ENCODE measurements at regions not wholly inside any gene's neighbourhood (a gene's known extent, or its start where the extent isn't known, plus 50 kb on each side); places are given as distances from the start of the nearest gene placed in this dataset.

DNA sequence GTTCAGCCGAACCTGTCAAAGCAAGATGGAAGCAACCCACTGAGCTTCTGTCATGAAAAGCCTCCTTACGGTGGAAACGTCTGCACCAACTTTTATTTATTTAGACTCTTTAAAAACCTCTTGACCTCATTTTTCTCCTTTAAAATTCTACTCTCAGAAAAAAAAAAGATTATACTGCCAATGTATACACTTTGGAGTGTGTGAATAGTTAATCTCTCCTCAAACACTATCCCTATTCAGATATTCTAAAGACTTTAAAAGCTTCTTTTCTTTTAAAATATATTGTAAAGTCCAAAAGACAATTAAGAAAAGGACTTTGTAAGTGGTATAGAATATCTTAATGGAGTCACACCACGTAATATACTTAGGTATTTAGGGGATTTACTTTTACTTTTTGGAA, 335.2 kb upstream of the SEMA3D start:
- no peaks in the 10 kb centered on the region for H3K9me3 ChIP-seq (ENCODE audit: insufficient read depth, low read length)
- no peaks in the 10 kb centered on the region for H3K27me3 ChIP-seq (ENCODE audit: low read length)
- H3K36me3 ChIP-seq (ENCODE audit: low read length): no peaks in the 10 kb centered on the region
- no peak for TF ChIP-seq EZH2phosphoT487 (conservative IDR thresholded peaks at IDR 0.05; ENCODE audit: low read length)
- TF ChIP-seq, protein P1, sequence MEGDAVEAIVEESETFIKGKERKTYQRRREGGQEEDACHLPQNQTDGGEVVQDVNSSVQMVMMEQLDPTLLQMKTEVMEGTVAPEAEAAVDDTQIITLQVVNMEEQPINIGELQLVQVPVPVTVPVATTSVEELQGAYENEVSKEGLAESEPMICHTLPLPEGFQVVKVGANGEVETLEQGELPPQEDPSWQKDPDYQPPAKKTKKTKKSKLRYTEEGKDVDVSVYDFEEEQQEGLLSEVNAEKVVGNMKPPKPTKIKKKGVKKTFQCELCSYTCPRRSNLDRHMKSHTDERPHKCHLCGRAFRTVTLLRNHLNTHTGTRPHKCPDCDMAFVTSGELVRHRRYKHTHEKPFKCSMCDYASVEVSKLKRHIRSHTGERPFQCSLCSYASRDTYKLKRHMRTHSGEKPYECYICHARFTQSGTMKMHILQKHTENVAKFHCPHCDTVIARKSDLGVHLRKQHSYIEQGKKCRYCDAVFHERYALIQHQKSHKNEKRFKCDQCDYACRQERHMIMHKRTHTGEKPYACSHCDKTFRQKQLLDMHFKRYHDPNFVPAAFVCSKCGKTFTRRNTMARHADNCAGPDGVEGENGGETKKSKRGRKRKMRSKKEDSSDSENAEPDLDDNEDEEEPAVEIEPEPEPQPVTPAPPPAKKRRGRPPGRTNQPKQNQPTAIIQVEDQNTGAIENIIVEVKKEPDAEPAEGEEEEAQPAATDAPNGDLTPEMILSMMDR (IDR thresholded peaks at IDR 0.05; ENCODE audit: insufficient read depth, low read length, poor library complexity, severe bottlenecking): no peak
- H3K9ac ChIP-seq (ENCODE audit: low read length): no peak overlapping the region
- H3K4me2 ChIP-seq (ENCODE audit: low read depth, low read length, poor library complexity, severe bottlenecking): no peak overlapping the region
- H3K9me2 ChIP-seq (replicated peaks; ENCODE audit: insufficient read depth, low read length): no peaks in the 10 kb centered on the region
- H3K4me3 ChIP-seq (ENCODE audit: insufficient read depth, low read length, poor library complexity, severe bottlenecking): no peak overlapping the region
- no peaks in the 10 kb centered on the region for H3F3A ChIP-seq (ENCODE audit: insufficient read depth)
- H4K20me1 ChIP-seq (ENCODE audit: low read depth, low read length): no peaks in the 10 kb centered on the region; the same call in 1 of the 2 replicates
- no peak overlapping the region for H2AFZ ChIP-seq (ENCODE audit: low read depth, low read length, severe bottlenecking)
- H3K27ac ChIP-seq (ENCODE audit: low read depth, low read length): no peak overlapping the region
- no peaks in the 10 kb centered on the region for H3K79me2 ChIP-seq (ENCODE audit: insufficient read depth, low read length)

DNA sequence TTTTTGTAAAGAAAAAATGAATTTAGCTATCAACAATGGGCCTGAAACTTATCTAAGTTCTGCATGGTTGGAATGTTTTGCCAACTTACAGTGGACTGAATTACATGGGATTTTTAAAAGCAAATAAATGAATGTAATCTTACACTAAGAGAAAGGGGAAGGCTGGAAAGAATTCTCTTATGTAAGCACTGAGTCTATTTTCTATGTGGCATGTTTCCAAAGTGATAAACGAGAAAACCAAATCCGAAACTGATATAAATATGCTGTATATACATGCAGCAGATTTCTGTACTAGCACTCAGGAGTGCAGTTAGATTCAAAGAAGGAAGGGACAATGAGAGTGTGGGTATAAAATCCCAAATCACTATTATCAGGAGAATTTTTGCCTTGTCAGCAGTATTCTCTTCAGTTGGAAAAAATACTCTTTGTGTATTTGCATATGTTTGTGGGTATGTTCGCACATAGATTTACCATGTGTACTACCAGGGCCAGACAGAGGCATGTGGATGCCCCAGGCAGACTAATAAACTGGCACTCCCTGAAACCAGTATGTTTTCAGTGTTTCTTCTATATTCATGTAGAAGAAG, 334.3 kb upstream of the SEMA3D start:
- no peaks in the 10 kb centered on the region for H3K27me3 ChIP-seq (ENCODE audit: low read length)
- no peaks in the 10 kb centered on the region for H3K9me3 ChIP-seq (ENCODE audit: insufficient read depth, low read length)
- H2AFZ ChIP-seq (ENCODE audit: low read depth, low read length, severe bottlenecking): no peak overlapping the region
- no peaks in the 10 kb centered on the region for H3K36me3 ChIP-seq (ENCODE audit: low read length)
- H3K27ac ChIP-seq (ENCODE audit: low read depth, low read length): no peak overlapping the region
- TF ChIP-seq EZH2phosphoT487 (conservative IDR thresholded peaks at IDR 0.05; ENCODE audit: low read length): no peak
- TF ChIP-seq, protein P1 (IDR thresholded peaks at IDR 0.05; ENCODE audit: insufficient read depth, low read length, poor library complexity, severe bottlenecking): no peak
- no peak overlapping the region for H3K9ac ChIP-seq (ENCODE audit: low read length)
- no peaks in the 10 kb centered on the region for H3F3A ChIP-seq (ENCODE audit: insufficient read depth)
- no peaks in the 10 kb centered on the region for H3K79me2 ChIP-seq (ENCODE audit: insufficient read depth, low read length)
- no peaks in the 10 kb centered on the region; the same call in 1 of the 2 replicates for H4K20me1 ChIP-seq (ENCODE audit: low read depth, low read length)
- H3K4me2 ChIP-seq (ENCODE audit: low read depth, low read length, poor library complexity, severe bottlenecking): no peak overlapping the region
- no peaks in the 10 kb centered on the region for H3K9me2 ChIP-seq (replicated peaks; ENCODE audit: insufficient read depth, low read length)
- no peak overlapping the region for H3K4me3 ChIP-seq (ENCODE audit: insufficient read depth, low read length, poor library complexity, severe bottlenecking)

DNA sequence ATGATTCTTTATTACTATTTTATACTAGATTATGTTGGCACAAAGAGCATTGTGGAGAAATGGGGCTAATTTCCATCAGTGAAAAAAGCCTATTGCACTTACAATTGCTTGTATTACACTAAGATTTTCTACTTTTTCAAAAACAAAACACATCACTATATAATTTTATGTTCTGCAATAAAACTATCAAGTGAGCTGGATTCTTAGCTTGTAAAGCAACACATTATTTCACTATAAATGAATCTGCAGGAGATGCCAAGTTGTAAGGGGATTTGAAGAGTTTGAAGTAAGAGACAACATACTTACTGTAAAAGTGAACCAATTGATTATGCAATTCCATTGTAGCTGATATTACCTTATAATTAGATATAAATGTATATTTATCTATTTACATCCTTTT, 333.3 kb upstream of the SEMA3D start:
- no peak overlapping the region for H3K4me3 ChIP-seq (ENCODE audit: insufficient read depth, low read length, poor library complexity, severe bottlenecking)
- TF ChIP-seq, protein P1 (IDR thresholded peaks at IDR 0.05; ENCODE audit: insufficient read depth, low read length, poor library complexity, severe bottlenecking): no peak
- no peak for TF ChIP-seq EZH2phosphoT487 (conservative IDR thresholded peaks at IDR 0.05; ENCODE audit: low read length)

More for the DNA sequence above, 333.3 kb upstream of the SEMA3D start:
- Histone ChIP-seq H3K27ac (ENCODE audit: low read depth, low read length) (no peak overlapping the region), H3K9me3 (ENCODE audit: insufficient read depth, low read length) (no peaks in the 10 kb centered on the region), H3K36me3 (ENCODE audit: low read length) (no peaks in the 10 kb centered on the region), H2AFZ (ENCODE audit: low read depth, low read length, severe bottlenecking) (no peak overlapping the region), H3K79me2 (ENCODE audit: insufficient read depth, low read length) (no peaks in the 10 kb centered on the region), H4K20me1 (ENCODE audit: low read depth, low read length) (no peaks in the 10 kb centered on the region; the same call in 1 of the 2 replicates), H3K9me2 (replicated peaks; ENCODE audit: insufficient read depth, low read length) (no peaks in the 10 kb centered on the region), H3K9ac (ENCODE audit: low read length) (no peak overlapping the region), H3K27me3 (ENCODE audit: low read length) (no peaks in the 10 kb centered on the region), H3K4me2 (ENCODE audit: low read depth, low read length, poor library complexity, severe bottlenecking) (no peak overlapping the region), H3F3A (ENCODE audit: insufficient read depth) (no peaks in the 10 kb centered on the region)

Measured in SU-DHL-6 (cell line).